ENCODE measurements at regions not wholly inside any gene's neighbourhood (a gene's known extent, or its start where the extent isn't known, plus 50 kb on each side); places are given as distances from the start of the nearest gene placed in this dataset.

DNA sequence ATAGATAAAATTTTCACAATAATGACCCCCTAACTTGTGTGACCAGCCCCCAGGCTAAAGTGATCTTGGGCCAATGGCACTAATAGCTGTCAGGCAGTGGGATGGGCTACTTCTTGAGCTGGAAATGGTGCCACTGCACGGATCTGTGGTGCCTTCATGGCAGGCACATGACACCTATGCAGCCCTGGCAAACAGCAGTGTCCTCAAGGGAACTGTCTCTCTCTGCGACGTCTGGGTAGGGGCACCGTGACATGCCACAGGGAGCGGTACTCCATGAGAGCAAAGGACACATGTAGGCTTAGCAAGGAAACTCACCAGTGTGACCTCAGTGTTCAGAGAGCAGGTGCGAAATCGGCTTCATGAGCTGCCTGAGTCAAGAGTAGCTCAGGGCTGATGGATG lies 161.7 kb upstream of the TWIST2 start:
- no peak overlapping the region for H3K4me2 ChIP-seq (ENCODE audit: low read length)
- no TSS peak for BruUV-seq (replicated peaks)
- no peak overlapping the region for H3K27ac ChIP-seq (ENCODE audit: low read depth, low read length, poor library complexity, severe bottlenecking)
- intact Hi-C loops (cut with micrococcal nuclease; ENCODE audit: unreplicated experiment) = no loop called here
- no peak for TF ChIP-seq EZH2phosphoT487 (IDR thresholded peaks at IDR 0.05; ENCODE audit: borderline replicate concordance, low read depth, low read length)
- TF ChIP-seq, protein P1, sequence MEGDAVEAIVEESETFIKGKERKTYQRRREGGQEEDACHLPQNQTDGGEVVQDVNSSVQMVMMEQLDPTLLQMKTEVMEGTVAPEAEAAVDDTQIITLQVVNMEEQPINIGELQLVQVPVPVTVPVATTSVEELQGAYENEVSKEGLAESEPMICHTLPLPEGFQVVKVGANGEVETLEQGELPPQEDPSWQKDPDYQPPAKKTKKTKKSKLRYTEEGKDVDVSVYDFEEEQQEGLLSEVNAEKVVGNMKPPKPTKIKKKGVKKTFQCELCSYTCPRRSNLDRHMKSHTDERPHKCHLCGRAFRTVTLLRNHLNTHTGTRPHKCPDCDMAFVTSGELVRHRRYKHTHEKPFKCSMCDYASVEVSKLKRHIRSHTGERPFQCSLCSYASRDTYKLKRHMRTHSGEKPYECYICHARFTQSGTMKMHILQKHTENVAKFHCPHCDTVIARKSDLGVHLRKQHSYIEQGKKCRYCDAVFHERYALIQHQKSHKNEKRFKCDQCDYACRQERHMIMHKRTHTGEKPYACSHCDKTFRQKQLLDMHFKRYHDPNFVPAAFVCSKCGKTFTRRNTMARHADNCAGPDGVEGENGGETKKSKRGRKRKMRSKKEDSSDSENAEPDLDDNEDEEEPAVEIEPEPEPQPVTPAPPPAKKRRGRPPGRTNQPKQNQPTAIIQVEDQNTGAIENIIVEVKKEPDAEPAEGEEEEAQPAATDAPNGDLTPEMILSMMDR (conservative IDR thresholded peaks at IDR 0.05; ENCODE audit: low read length) = no peak
- ChIA-PET POLR2A (no interaction called here), CTCF (ENCODE audit: unreplicated experiment) (no interaction called here)
- no peak overlapping the region for H3K4me3 ChIP-seq (ENCODE audit: low read depth, low read length, poor library complexity, severe bottlenecking)
- H3K9me3 ChIP-seq (ENCODE audit: low read length) = no peaks in the 10 kb centered on the region
- H3K9me2 ChIP-seq (ENCODE audit: insufficient read depth, low read length) = no peaks in the 10 kb centered on the region
- DNase-seq (ENCODE audit: low spot score) = no peak
- no peak overlapping the region for H2AFZ ChIP-seq (ENCODE audit: low read length)
- H4K20me1 ChIP-seq (ENCODE audit: insufficient read depth, low read length) = no peaks in the 10 kb centered on the region
- H3K79me2 ChIP-seq (ENCODE audit: insufficient read depth, low read depth, low read length) = no peaks in the 10 kb centered on the region
- H3K36me3 ChIP-seq (ENCODE audit: insufficient read depth, low read length) = no peaks in the 10 kb centered on the region
- H3K4me1 ChIP-seq (ENCODE audit: insufficient read depth, low read length, poor library complexity, severe bottlenecking) = no peaks in the 10 kb centered on the region

DNA sequence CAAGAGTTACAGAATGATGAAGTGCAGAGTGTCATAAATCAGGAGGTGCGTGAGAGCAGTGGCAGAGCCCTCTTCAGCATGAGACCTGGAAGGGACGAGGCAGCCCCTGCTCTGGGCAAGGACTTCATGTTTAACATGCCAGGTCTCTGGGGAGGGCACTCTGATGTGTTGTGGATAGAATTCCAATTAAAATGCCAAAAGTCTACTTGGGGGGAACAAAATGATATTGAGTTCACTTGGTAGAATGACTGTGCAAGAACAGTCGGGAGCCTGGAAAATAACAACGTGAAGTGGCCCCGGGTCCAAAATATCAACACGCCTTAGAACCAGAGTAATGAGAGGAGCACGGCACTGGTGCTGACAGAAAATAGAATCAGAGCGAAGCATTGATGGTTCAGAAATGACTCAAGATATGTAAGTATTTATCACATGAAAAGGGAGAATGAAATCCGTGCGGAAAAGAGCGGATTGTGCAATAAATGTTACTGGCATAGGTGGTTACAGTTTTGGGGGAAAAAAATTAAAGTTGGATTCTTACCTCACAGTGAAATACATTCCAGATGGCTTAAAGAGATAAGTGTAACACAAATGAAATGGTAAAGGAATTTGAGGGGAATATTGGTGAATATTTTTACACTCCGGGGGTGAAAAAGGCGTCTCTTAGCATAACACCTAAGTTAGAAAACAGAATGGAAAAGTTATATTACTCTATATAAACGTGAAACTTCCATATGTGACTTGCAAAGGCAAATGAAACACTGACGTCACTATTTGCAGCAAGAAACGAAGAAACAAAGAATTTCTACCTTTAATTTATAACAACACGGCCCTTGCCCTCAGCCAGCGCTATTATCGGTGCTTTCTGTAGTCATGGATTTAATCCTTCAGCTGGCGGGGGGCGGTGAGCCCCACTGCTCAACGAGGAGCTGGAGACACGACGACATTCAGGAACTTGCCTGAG lies 159.4 kb upstream of the TWIST2 start:
- POLR2A ChIA-PET = interaction anchor here (0.7 kb wide), 1 partner anchor 11 kb away, joined by 3 read pairs; no protein-coding TSS in a partner anchor
- DNase-seq (ENCODE audit: low spot score) = no peak
- TF ChIP-seq EZH2phosphoT487 (IDR thresholded peaks at IDR 0.05; ENCODE audit: borderline replicate concordance, low read depth, low read length) = no peak
- TF ChIP-seq, protein P1 (conservative IDR thresholded peaks at IDR 0.05; ENCODE audit: low read length) = no peak
- no peaks in the 10 kb centered on the region for H4K20me1 ChIP-seq (ENCODE audit: insufficient read depth, low read length)
- H2AFZ ChIP-seq (ENCODE audit: low read length) = no peak overlapping the region
- no peaks in the 10 kb centered on the region for H3K9me2 ChIP-seq (ENCODE audit: insufficient read depth, low read length)
- H3K36me3 ChIP-seq (ENCODE audit: insufficient read depth, low read length) = no peaks in the 10 kb centered on the region
- no peaks in the 10 kb centered on the region for H3K9me3 ChIP-seq (ENCODE audit: low read length)
- intact Hi-C loops (cut with micrococcal nuclease; ENCODE audit: unreplicated experiment) = no loop called here
- CTCF ChIA-PET (ENCODE audit: unreplicated experiment) = no interaction called here
- no peaks in the 10 kb centered on the region for H3K4me1 ChIP-seq (ENCODE audit: insufficient read depth, low read length, poor library complexity, severe bottlenecking)
- no peaks in the 10 kb centered on the region for H3K79me2 ChIP-seq (ENCODE audit: insufficient read depth, low read depth, low read length)
- H3K27ac ChIP-seq (ENCODE audit: low read depth, low read length, poor library complexity, severe bottlenecking) = no peak overlapping the region
- H3K4me2 ChIP-seq (ENCODE audit: low read length) = no peak overlapping the region
- BruUV-seq (replicated peaks) = no TSS peak
- no peak overlapping the region for H3K4me3 ChIP-seq (ENCODE audit: low read depth, low read length, poor library complexity, severe bottlenecking)

DNA sequence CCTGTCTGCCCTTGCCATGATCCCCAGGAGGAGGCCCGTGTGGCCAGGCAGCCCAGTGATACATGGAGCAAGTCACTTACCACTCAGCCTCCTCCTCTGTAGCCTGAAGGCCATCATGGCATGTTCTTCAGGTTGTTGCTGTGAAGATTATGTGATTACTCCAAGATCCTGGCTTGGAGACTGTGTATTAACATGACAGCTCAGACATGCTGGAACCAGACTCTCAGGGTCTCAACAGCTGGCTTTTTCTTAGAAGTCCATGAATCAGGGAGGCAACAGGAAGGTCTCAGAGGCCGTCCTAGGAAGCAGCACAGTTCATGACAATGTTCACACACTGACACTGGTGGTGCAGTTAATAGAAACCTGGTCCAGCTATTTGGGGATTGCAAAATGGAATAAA lies 158.6 kb upstream of the TWIST2 start:
- Histone ChIP-seq H3K4me3 (ENCODE audit: low read depth, low read length, poor library complexity, severe bottlenecking) (no peak overlapping the region), H3K4me1 (ENCODE audit: insufficient read depth, low read length, poor library complexity, severe bottlenecking) (no peaks in the 10 kb centered on the region), H4K20me1 (ENCODE audit: insufficient read depth, low read length) (no peaks in the 10 kb centered on the region), H3K36me3 (ENCODE audit: insufficient read depth, low read length) (no peaks in the 10 kb centered on the region), H2AFZ (ENCODE audit: low read length) (no peak overlapping the region), H3K79me2 (ENCODE audit: insufficient read depth, low read depth, low read length) (no peaks in the 10 kb centered on the region), H3K9me3 (ENCODE audit: low read length) (no peaks in the 10 kb centered on the region), H3K27ac (ENCODE audit: low read depth, low read length, poor library complexity, severe bottlenecking) (no peak overlapping the region), H3K9me2 (ENCODE audit: insufficient read depth, low read length) (no peaks in the 10 kb centered on the region), H3K4me2 (ENCODE audit: low read length) (no peak overlapping the region)
- intact Hi-C loops (cut with micrococcal nuclease; ENCODE audit: unreplicated experiment) = no loop called here
- POLR2A ChIA-PET = interaction anchor here (0.7 kb wide), 1 partner anchor 11 kb away, joined by 3 read pairs; no protein-coding TSS in a partner anchor
- CTCF ChIA-PET (ENCODE audit: unreplicated experiment) = no interaction called here
- no TSS peak for BruUV-seq (replicated peaks)
- DNase-seq (ENCODE audit: low spot score) = no peak
- TF ChIP-seq, protein P1 (conservative IDR thresholded peaks at IDR 0.05; ENCODE audit: low read length) = no peak
- no peak for TF ChIP-seq EZH2phosphoT487 (IDR thresholded peaks at IDR 0.05; ENCODE audit: borderline replicate concordance, low read depth, low read length)

Data from OCI-LY7 (cell line).